Prostate gland (tissue), 2 donors: ENCODE measurements at regions not wholly inside any gene's neighbourhood (a gene's known extent, or its start where the extent isn't known, plus 50 kb on each side); places are given as distances from the start of the nearest gene placed in this dataset.

Experiments used
- DNase-seq: peaks from one replicate; pipeline ENCODE4 v3.0.0-alpha.2; 2019; ENCODE audit warnings: low spot score
- H3K27ac ChIP-seq, 2 donors: fragments of 200-600 bp; sonication (generic); 2 replicates each; pipeline ENCODE4 v1.5.1; 2017 to 2019
- H3K27me3 ChIP-seq: fragments of 200-600 bp; sonication (generic); replicated peaks from 2 replicates; pipeline ENCODE4 v1.5.1; 2019; ENCODE audit not compliant: insufficient read depth
- H3K36me3 ChIP-seq, 2 donors: fragments of 200-600 bp; sonication (generic); 1 replicate in 1 of 2; 2 replicates in 1 of 2; pipeline versions ENCODE4 v1.5.1 to v1.8.1; 2017 to 2019
- H3K4me1 ChIP-seq: fragments of 200-600 bp; sonication (generic); replicated peaks from 2 replicates; pipeline ENCODE4 v1.5.1; 2019
- H3K4me3 ChIP-seq, 2 donors: fragments of 200-600 bp; sonication (generic); 2 replicates each; pipeline ENCODE4 v1.5.1; 2017 to 2019
- H3K9me3 ChIP-seq: fragments of 200-600 bp; sonication (generic); 2 replicates; pipeline ENCODE4 v1.5.1; 2017
- CTCF ChIP-seq, 4 experiments: fragments of 200-600 bp in 2 of 4; fragments of 450-650 bp in 2 of 4; sonication (generic) in 2 of 4; IDR thresholded peaks; 1 replicate in 3 of 4; 2 replicates in 1 of 4; pipeline ENCODE4 v1.5.1; 2016 to 2019; ENCODE audit warnings: antibody characterized with exemption in 4 of 4, mild to moderate bottlenecking in 2 of 4, moderate library complexity in 2 of 4
- POLR2A ChIP-seq: fragments of 450-650 bp; IDR thresholded peaks from one replicate; pipeline ENCODE4 v1.6.1; 2016; ENCODE audit warnings: antibody characterized with exemption, mild to moderate bottlenecking
- POLR2AphosphoS5 ChIP-seq: sonication (generic); formaldehyde crosslinking; IDR thresholded peaks from one replicate; pipeline ENCODE4 v1.6.1; 2017; ENCODE audit warnings: antibody characterized with exemption
- WGBS: methylation state at CpG from one replicate; pipeline ENCODE4 v1.1.5; 2018; 5-methylcytosine and 5-hydroxymethylcytosine counted together
- intact Hi-C: fragments of 100-400 bp; cut with DNase I; formaldehyde crosslinking; loops from one replicate; pipeline ENCODE4 v1.14.2; 2022

DNA sequence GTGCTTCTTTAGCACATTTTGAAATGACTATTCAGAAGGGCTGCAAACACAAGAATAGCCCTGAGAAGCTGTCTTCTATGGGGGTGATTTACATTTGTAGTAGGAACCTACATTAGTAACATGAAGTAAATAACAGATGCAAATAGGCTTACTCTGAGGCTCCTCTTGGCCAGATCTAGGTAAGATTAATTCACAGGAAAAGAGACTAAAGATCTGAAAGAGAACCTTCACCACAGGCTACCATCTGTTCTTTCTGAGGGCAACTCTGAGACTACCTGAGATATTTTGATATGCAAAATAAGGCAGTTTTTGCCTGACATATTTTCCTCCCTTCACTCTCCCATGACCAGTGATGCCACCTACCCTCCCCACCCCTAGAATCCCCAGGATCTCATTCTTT lies 1267.8 kb downstream of the PLA2G4A start:
- Histone ChIP-seq H3K27me3 (no peaks in the 10 kb centered on the region), H3K4me1 (no peaks in the 10 kb centered on the region), H3K9me3 (no peaks in the 10 kb centered on the region), H3K36me3 (no peaks in the 10 kb centered on the region), H3K27ac (no peak overlapping the region), H3K4me3 (no peak overlapping the region)
- intact Hi-C loops, result no loop called here
- no peak for TF ChIP-seq POLR2AphosphoS5
- TF ChIP-seq CTCF (IDR thresholded peaks at IDR 0.05), result no peak
- no peak for TF ChIP-seq POLR2A
- no peak for DNase-seq

- TF ChIP-seq POLR2AphosphoS5 (no peak), POLR2A (no peak), CTCF (IDR thresholded peaks at IDR 0.05) (no peak)
- Histone ChIP-seq H3K9me3 (no peaks in the 10 kb centered on the region), H3K4me1 (no peaks in the 10 kb centered on the region), H3K27ac (no peak overlapping the region), H3K36me3 (no peaks in the 10 kb centered on the region), H3K4me3 (no peak overlapping the region), H3K27me3 (no peaks in the 10 kb centered on the region)
- WGBS, result 50% methylated on average over 2 of the region's 2 CpGs
- DNase-seq, result no peak
- intact Hi-C loops, result no loop called here
Observed at GRCh38 chr1:188117436-188117835, 1288.7 kb downstream of the PLA2G4A start.

GRCh38 chr1:188122646-188123045 lies 1293.9 kb downstream of the PLA2G4A start:
- Histone ChIP-seq H3K4me3 (no peak overlapping the region), H3K36me3 (no peaks in the 10 kb centered on the region), H3K9me3 (no peaks in the 10 kb centered on the region), H3K27me3 (no peaks in the 10 kb centered on the region), H3K27ac (no peak overlapping the region), H3K4me1 (no peaks in the 10 kb centered on the region)
- intact Hi-C loops, result no loop called here
- WGBS, result 60% methylated on average over 4 of the region's 4 CpGs
- TF ChIP-seq POLR2A, result no peak
- TF ChIP-seq CTCF (IDR thresholded peaks at IDR 0.05), result no peak
- TF ChIP-seq POLR2AphosphoS5, result no peak
- DNase-seq, result no peak

DNA sequence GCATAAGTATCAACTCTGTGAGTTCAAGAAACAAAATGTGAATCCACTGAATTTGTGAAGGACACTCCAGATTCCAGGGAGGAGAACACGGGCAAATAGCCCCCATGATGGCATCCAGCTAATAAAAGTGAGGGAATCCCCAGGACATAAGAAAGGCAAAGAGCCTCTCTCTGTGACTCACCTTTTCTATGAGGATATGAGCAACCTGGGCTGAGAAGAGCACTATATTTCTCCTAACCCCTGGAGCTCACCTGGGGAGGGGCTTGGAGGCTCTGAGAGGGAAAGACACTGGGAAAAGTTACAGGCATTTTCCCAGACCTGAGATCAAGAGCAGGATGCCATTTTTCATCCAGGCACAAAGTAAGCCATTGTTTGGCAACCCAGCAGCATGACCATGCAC lies 1298.8 kb downstream of the PLA2G4A start:
- H3K36me3 ChIP-seq, result no peaks in the 10 kb centered on the region
- no peak overlapping the region for H3K27ac ChIP-seq
- 36% methylated on average over 1 of the region's 1 CpG for WGBS
- no peak overlapping the region for H3K4me3 ChIP-seq
- no peaks in the 10 kb centered on the region for H3K27me3 ChIP-seq
- intact Hi-C loops, result no loop called here
- TF ChIP-seq POLR2A (no peak), CTCF (IDR thresholded peaks at IDR 0.05) (no peak), POLR2AphosphoS5 (no peak)
- H3K9me3 ChIP-seq, result no peaks in the 10 kb centered on the region
- no peak for DNase-seq
- no peaks in the 10 kb centered on the region for H3K4me1 ChIP-seq

GRCh38 chr1:188128761-188129160 lies 1300.0 kb downstream of the PLA2G4A start:
- H3K36me3 ChIP-seq, result no peaks in the 10 kb centered on the region
- intact Hi-C loops, result no loop called here
- 90% methylated on average over 3 of the region's 3 CpGs for WGBS
- H3K27ac ChIP-seq, result no peak overlapping the region
- no peaks in the 10 kb centered on the region for H3K4me1 ChIP-seq
- H3K27me3 ChIP-seq, result no peaks in the 10 kb centered on the region
- no peak for DNase-seq
- TF ChIP-seq CTCF (IDR thresholded peaks at IDR 0.05), result no peak
- no peak for TF ChIP-seq POLR2AphosphoS5
- TF ChIP-seq POLR2A, result no peak
- H3K4me3 ChIP-seq, result no peak overlapping the region
- H3K9me3 ChIP-seq, result no peaks in the 10 kb centered on the region
